IPS-NIHi11 (cell line): ENCODE measurements at regions not wholly inside any gene's neighbourhood (a gene's known extent, or its start where the extent isn't known, plus 50 kb on each side); places are given as distances from the start of the nearest gene placed in this dataset.

ENCODE experiments used
- DNase-seq: peaks from one replicate; pipeline ENCODE4 v3.0.0; 2012; ENCODE audit warnings: mixed read lengths, low spot score

- DNase-seq: no peak
Measured at GRCh38 chr17:14474591-14474990, 173.7 kb downstream of the HS3ST3B1 start.

- DNase-seq: no peak
Measured at GRCh38 chr17:14471052-14471451, 170.2 kb downstream of the HS3ST3B1 start.

- DNase-seq: no peak
Measured at GRCh38 chr17:14470417-14470816, 169.5 kb downstream of the HS3ST3B1 start.

GRCh38 chr17:14469971-14470370 lies 169.1 kb downstream of the HS3ST3B1 start:
- DNase-seq: no peak

GRCh38 chr17:14468858-14469257 lies 168.0 kb downstream of the HS3ST3B1 start:
- no peak for DNase-seq

- DNase-seq: no peak
Measured at GRCh38 chr17:14461227-14461548, 160.3 kb downstream of the HS3ST3B1 start.

- no peak for DNase-seq
Measured at GRCh38 chr17:14460516-14461226, 159.8 kb downstream of the HS3ST3B1 start.

- no peak for DNase-seq
Measured at GRCh38 chr17:14459955-14460354, 159.1 kb downstream of the HS3ST3B1 start.

GRCh38 chr17:14458724-14459123 lies 157.8 kb downstream of the HS3ST3B1 start:
- no peak for DNase-seq

GRCh38 chr17:14454746-14455145 lies 153.9 kb downstream of the HS3ST3B1 start:
- DNase-seq: no peak

- DNase-seq: no peak
Measured at GRCh38 chr17:14452856-14453255, 152.0 kb downstream of the HS3ST3B1 start.

- DNase-seq: no peak
Measured at GRCh38 chr17:14451729-14452191, 150.9 kb downstream of the HS3ST3B1 start.

GRCh38 chr17:14448818-14449217 lies 147.9 kb downstream of the HS3ST3B1 start:
- DNase-seq: no peak

- DNase-seq: no peak
Measured at GRCh38 chr17:14446825-14447224, 145.9 kb downstream of the HS3ST3B1 start.

GRCh38 chr17:14444915-14445314 lies 144.0 kb downstream of the HS3ST3B1 start:
- DNase-seq: no peak

GRCh38 chr17:14442798-14443528 lies 142.1 kb downstream of the HS3ST3B1 start:
- DNase-seq: no peak

GRCh38 chr17:14437176-14437575 lies 136.3 kb downstream of the HS3ST3B1 start:
- no peak for DNase-seq

GRCh38 chr17:14436266-14436665 lies 135.4 kb downstream of the HS3ST3B1 start:
- DNase-seq: no peak

- no peak for DNase-seq
Measured at GRCh38 chr17:14434506-14434905, 133.6 kb downstream of the HS3ST3B1 start.

- DNase-seq: no peak
Measured at GRCh38 chr17:14432079-14432478, 131.2 kb downstream of the HS3ST3B1 start.

GRCh38 chr17:14429084-14429483 lies 128.2 kb downstream of the HS3ST3B1 start:
- DNase-seq: no peak

GRCh38 chr17:14428648-14429029 lies 127.8 kb downstream of the HS3ST3B1 start:
- DNase-seq: no peak

- DNase-seq: no peak
Measured at GRCh38 chr17:14427900-14428647, 127.2 kb downstream of the HS3ST3B1 start.
